ENCODE measurements at regions not wholly inside any gene's neighbourhood (a gene's known extent, or its start where the extent isn't known, plus 50 kb on each side); places are given as distances from the start of the nearest gene placed in this dataset.

GRCh38 chr19:30153326-30154210, 211.5 kb downstream of the URI1 start (continued):
- TF ChIP-seq SPI1 (IDR thresholded peaks at IDR 0.05; ENCODE audit: borderline replicate concordance, insufficient read depth, low read depth, low read length) (peak; percentile 73), PKNOX1 (IDR thresholded peaks at IDR 0.05) (peak; percentile 49; the same call in 1 of the 2 replicates), RELB (IDR thresholded peaks at IDR 0.05; ENCODE audit: low read depth) (peak; percentile 63), CBX3 (IDR thresholded peaks at IDR 0.05; ENCODE audit: borderline replicate concordance, low read depth) (no peak), POLR2AphosphoS5 (IDR thresholded peaks at IDR 0.05; ENCODE audit: low read length) (no peak), TCF7 (IDR thresholded peaks at IDR 0.05; ENCODE audit: borderline replicate concordance) (no peak), CBFB (IDR thresholded peaks at IDR 0.05; ENCODE audit: low read depth) (no peak)

GRCh38 chr19:30154410-30154809, 212.4 kb downstream of the URI1 start:
- FAIRE-seq: peak; percentile 35
- H2AFZ ChIP-seq (ENCODE audit: control insufficient read depth, low read depth, low read length): no peak overlapping the region
- 46% methylated on average over 8 of the region's 8 CpGs for WGBS (ENCODE audit: insufficient coverage, insufficient replicate concordance, low lambda C conversion rate, missing lambda C conversion rate)
- TF ChIP-seq RELA (IDR thresholded peaks at IDR 0.05; ENCODE audit: borderline replicate concordance, partially characterized antibody) (no peak), SMC3 (IDR thresholded peaks at IDR 0.05; ENCODE audit: borderline replicate concordance, low read length) (no peak), HDGF (IDR thresholded peaks at IDR 0.05) (no peak), MLLT1 (IDR thresholded peaks at IDR 0.05) (no peak), SIN3A (IDR thresholded peaks at IDR 0.05; ENCODE audit: low read depth, low read length) (no peak), MAX (IDR thresholded peaks at IDR 0.05; ENCODE audit: low read depth, low read length) (no peak), CREM (IDR thresholded peaks at IDR 0.05; ENCODE audit: low read depth) (no peak), NFYA (IDR thresholded peaks at IDR 0.05; ENCODE audit: borderline replicate concordance, low read depth, low read length) (no peak), JUNB (IDR thresholded peaks at IDR 0.05) (no peak), RAD51 (IDR thresholded peaks at IDR 0.05) (no peak), KDM1A (IDR thresholded peaks at IDR 0.05; ENCODE audit: borderline replicate concordance) (no peak), FOS (IDR thresholded peaks at IDR 0.05; ENCODE audit: borderline replicate concordance, extremely low read depth, insufficient read length) (no peak)

More at GRCh38 chr19:30154410-30154809, 212.4 kb downstream of the URI1 start:
- peak overlapping the region; percentile 66; the same call in 1 of the 2 replicates for H3K4me2 ChIP-seq (ENCODE audit: control insufficient read depth, insufficient read depth)
- intact Hi-C loops (cut with micrococcal nuclease; ENCODE audit: unreplicated experiment) (loop anchor here (5.0 kb wide), 1 partner anchor 107 kb away; no protein-coding TSS in a partner anchor), in situ Hi-C loops (cut with MboI) (no loop called here)
- H3K4me3 ChIP-seq: no peak overlapping the region
- H3K79me2 ChIP-seq (ENCODE audit: control insufficient read depth, insufficient read depth, low read length): no peaks in the 10 kb centered on the region
- H3K9ac ChIP-seq (ENCODE audit: control insufficient read depth, insufficient read depth, low read length): no peak overlapping the region
- no TSS peak for BruUV-seq (replicated peaks)
- ChIA-PET CTCF (interaction anchor here (0.7 kb wide), 1 partner anchor 108 kb away, joined by 3 read pairs; no protein-coding TSS in a partner anchor), SMC1A (ENCODE audit: uncharacterized antibody, unreplicated experiment) (interaction anchor here (1.1 to 1.2 kb wide), 2 partner anchors 46 to 52 kb away, joined by 3 read pairs; no protein-coding TSS in a partner anchor), RAD21 (ENCODE audit: unreplicated experiment) (no interaction called here), POLR2A (no interaction called here)
- DNase-seq (ENCODE audit: low read depth, low spot score) (no peak), ATAC-seq (no peak)
- no peaks in the 10 kb centered on the region for H3K9me3 ChIP-seq (replicated peaks; ENCODE audit: control insufficient read depth, insufficient read depth, low read length)
- H3K36me3 ChIP-seq (ENCODE audit: control insufficient read depth in 2 of 2, insufficient read depth in 2 of 2, low read length in 1 of 2): no peaks in the 10 kb centered on the region
- H3K27ac ChIP-seq (ENCODE audit: control insufficient read depth, insufficient read depth): no peak overlapping the region
- no peaks in the 10 kb centered on the region for H4K20me1 ChIP-seq (ENCODE audit: control insufficient read depth, insufficient read depth)
- H3K27me3 ChIP-seq (replicated peaks in 1 of 2; ENCODE audit: control insufficient read depth in 2 of 2, insufficient read depth in 2 of 2, low read length in 1 of 2): no peaks in the 10 kb centered on the region
- peaks cover 13% of the 10 kb centered on the region for H3K4me1 ChIP-seq (ENCODE audit: control insufficient read depth, insufficient read depth, low read length)
